Trophoblast cell (in vitro differentiated cells and primary cell): ENCODE measurements at regions not wholly inside any gene's neighbourhood (a gene's known extent, or its start where the extent isn't known, plus 50 kb on each side); places are given as distances from the start of the nearest gene placed in this dataset.

Source experiments
- DNase-seq, 2 donors: peaks; one replicate each; pipeline ENCODE4 v3.0.0-alpha.2; 2016
- H2AFZ ChIP-seq: 2 replicates; pipeline ENCODE4 v1.6.1; 2013; ENCODE audit warnings: low read length, moderate library complexity, mild to moderate bottlenecking; ENCODE audit not compliant: insufficient read depth, poor library complexity
- H2AK5ac ChIP-seq: 2 replicates; pipeline ENCODE4 v1.6.1; 2013; ENCODE audit warnings: mild to moderate bottlenecking, low read length
- H2BK120ac ChIP-seq: 2 replicates; pipeline ENCODE4 v1.6.1; 2013; ENCODE audit warnings: low read length, mild to moderate bottlenecking, moderate library complexity; ENCODE audit not compliant: insufficient read depth, poor library complexity
- H2BK12ac ChIP-seq: 2 replicates; pipeline ENCODE4 v1.6.1; 2013; ENCODE audit warnings: mild to moderate bottlenecking, low read length, moderate library complexity
- H2BK5ac ChIP-seq: 2 replicates; pipeline ENCODE4 v1.6.1; 2013; ENCODE audit warnings: low read length, low read depth, moderate library complexity, mild to moderate bottlenecking; ENCODE audit not compliant: poor library complexity
- H3K14ac ChIP-seq: 2 replicates; pipeline ENCODE4 v1.6.1; 2013; ENCODE audit warnings: mild to moderate bottlenecking, low read length
- H3K18ac ChIP-seq: 2 replicates; pipeline ENCODE4 v1.6.1; 2013; ENCODE audit warnings: mild to moderate bottlenecking, low read length
- H3K23ac ChIP-seq: 2 replicates; pipeline ENCODE4 v1.6.1; 2013; ENCODE audit warnings: low read length
- H3K27ac ChIP-seq: 2 replicates; pipeline ENCODE4 v1.5.1; 2013; ENCODE audit warnings: low read depth, mild to moderate bottlenecking, inconsistent platforms, low read length, moderate library complexity
- H3K27me3 ChIP-seq: 2 replicates; pipeline ENCODE4 v1.6.1; 2013; ENCODE audit warnings: inconsistent platforms, mild to moderate bottlenecking, low read length, moderate library complexity; ENCODE audit not compliant: insufficient read depth
- H3K36me3 ChIP-seq, 2 experiments: 1 replicate in 1 of 2; 2 replicates in 1 of 2; pipeline ENCODE4 v1.6.1; 2013; ENCODE audit warnings: low read length in 2 of 2, mild to moderate bottlenecking in 2 of 2, moderate library complexity in 1 of 2; ENCODE audit not compliant: insufficient read depth in 2 of 2, control insufficient read depth in 1 of 2
- H3K4ac ChIP-seq: 2 replicates; pipeline ENCODE4 v1.6.1; 2013; ENCODE audit warnings: low read depth, mild to moderate bottlenecking, low read length, moderate library complexity
- H3K4me1 ChIP-seq, 2 experiments: 1 replicate in 1 of 2; 2 replicates in 1 of 2; pipeline ENCODE4 v1.6.1; 2013; ENCODE audit warnings: low read length in 2 of 2, mild to moderate bottlenecking in 2 of 2, moderate library complexity in 1 of 2; ENCODE audit not compliant: insufficient read depth in 2 of 2, control insufficient read depth in 1 of 2
- H3K4me2 ChIP-seq: 2 replicates; pipeline ENCODE4 v1.6.1; 2013; ENCODE audit warnings: inconsistent platforms, mild to moderate bottlenecking, low read length, moderate library complexity
- H3K4me3 ChIP-seq: 2 replicates; pipeline ENCODE4 v1.5.1; 2013; ENCODE audit warnings: mild to moderate bottlenecking, low read depth, low read length, inconsistent platforms
- H3K79me1 ChIP-seq: one replicate; pipeline ENCODE4 v1.6.1; 2013; ENCODE audit warnings: low read length
- H3K79me2 ChIP-seq: 2 replicates; pipeline ENCODE4 v1.6.1; 2013; ENCODE audit warnings: low read length, mild to moderate bottlenecking; ENCODE audit not compliant: control insufficient read depth, insufficient read depth, poor library complexity
- H3K9ac ChIP-seq: 2 replicates; pipeline ENCODE4 v1.6.1; 2013; ENCODE audit warnings: mild to moderate bottlenecking, low read length
- H3K9me3 ChIP-seq: 2 replicates; pipeline ENCODE4 v1.6.1; 2013; ENCODE audit warnings: low read depth, mild to moderate bottlenecking, control low read depth, inconsistent platforms, low read length; ENCODE audit not compliant: insufficient read depth
- H4K12ac ChIP-seq: 2 replicates; pipeline ENCODE4 v1.6.1; 2013; ENCODE audit warnings: low read depth, mild to moderate bottlenecking, low read length, moderate library complexity
- H4K8ac ChIP-seq: 2 replicates; pipeline ENCODE4 v1.6.1; 2013; ENCODE audit warnings: low read depth, mild to moderate bottlenecking, low read length, moderate library complexity
- H4K91ac ChIP-seq: one replicate; pipeline ENCODE4 v1.6.1; 2013; ENCODE audit warnings: low read depth, mild to moderate bottlenecking, low read length, moderate library complexity
- WGBS: extraction: QIAGEN DNeasy Blood & Tissue Kit; methylation state at CpG from one replicate; pipeline ENCODE4 v1.1.7; 2013; ENCODE audit warnings: missing lambda C conversion rate; ENCODE audit not compliant: insufficient read length, insufficient coverage; ENCODE audit errors: extremely low coverage; 5-methylcytosine and 5-hydroxymethylcytosine counted together

GRCh38 chr6:137804637-137805036 is 62.4 kb upstream of the TNFAIP3 start:
- peaks cover 8 to 9% of the 10 kb centered on the region in 2 experiments for H3K4me1 ChIP-seq
- no peak overlapping the region for H2AK5ac ChIP-seq
- no peak for DNase-seq
- H2BK12ac ChIP-seq, result no peak overlapping the region
- no peak overlapping the region for H3K18ac ChIP-seq
- H3K4me2 ChIP-seq, result no peak overlapping the region
- WGBS, result no CpG with 5 or more reads among the region's 2 CpGs
- no peaks in the 10 kb centered on the region for H3K79me2 ChIP-seq
- H2BK5ac ChIP-seq, result no peak overlapping the region
- no peak overlapping the region for H4K8ac ChIP-seq
- H4K91ac ChIP-seq, result no peak overlapping the region
- H4K12ac ChIP-seq, result no peak overlapping the region
- no peak overlapping the region for H3K23ac ChIP-seq
- peaks cover 4% of the 10 kb centered on the region for H3K79me1 ChIP-seq
- no peak overlapping the region for H2BK120ac ChIP-seq
- H3K36me3 ChIP-seq, result no peaks in the 10 kb centered on the region
- H3K9ac ChIP-seq, result no peak overlapping the region
- no peak overlapping the region for H3K27ac ChIP-seq
- H3K27me3 ChIP-seq, result no peaks in the 10 kb centered on the region
- H3K9me3 ChIP-seq, result no peaks in the 10 kb centered on the region
- H3K4ac ChIP-seq, result no peak overlapping the region
- H2AFZ ChIP-seq, result no peak overlapping the region
- H3K14ac ChIP-seq, result no peak overlapping the region
- H3K4me3 ChIP-seq, result no peak overlapping the region

- Histone ChIP-seq H3K4me1 (peaks cover 8 to 9% of the 10 kb centered on the region in 2 experiments), H2BK12ac (no peak overlapping the region), H3K79me1 (peaks cover 4% of the 10 kb centered on the region), H4K91ac (no peak overlapping the region), H3K14ac (no peak overlapping the region), H3K4me3 (no peak overlapping the region), H2BK120ac (no peak overlapping the region), H3K23ac (no peak overlapping the region), H3K4ac (no peak overlapping the region), H3K79me2 (no peaks in the 10 kb centered on the region), H3K27me3 (no peaks in the 10 kb centered on the region), H3K4me2 (no peak overlapping the region), H3K36me3 (no peaks in the 10 kb centered on the region), H3K27ac (no peak overlapping the region), H2AFZ (no peak overlapping the region), H3K9me3 (no peaks in the 10 kb centered on the region), H2BK5ac (no peak overlapping the region), H2AK5ac (no peak overlapping the region), H4K12ac (no peak overlapping the region), H3K9ac (no peak overlapping the region), H3K18ac (no peak overlapping the region), H4K8ac (no peak overlapping the region)
- no CpG with 5 or more reads among the region's 7 CpGs for WGBS
- DNase-seq, result no peak
Measured at GRCh38 chr6:137805622-137806021, 61.4 kb upstream of the TNFAIP3 start.

GRCh38 chr6:137806914-137807682 is 60.0 kb upstream of the TNFAIP3 start:
- no peak overlapping the region for H4K91ac ChIP-seq
- DNase-seq, result no peak
- H3K79me1 ChIP-seq, result peaks cover 4% of the 10 kb centered on the region
- no peak overlapping the region for H2BK120ac ChIP-seq
- no peak overlapping the region for H2AFZ ChIP-seq
- no CpG with 5 or more reads among the region's 5 CpGs for WGBS
- H4K8ac ChIP-seq, result no peak overlapping the region
- H3K9ac ChIP-seq, result no peak overlapping the region
- H3K4me2 ChIP-seq, result no peak overlapping the region
- no peak overlapping the region for H2BK5ac ChIP-seq
- H3K14ac ChIP-seq, result no peak overlapping the region
- H3K4ac ChIP-seq, result no peak overlapping the region
- no peaks in the 10 kb centered on the region for H3K9me3 ChIP-seq
- no peak overlapping the region for H3K4me3 ChIP-seq
- no peak overlapping the region for H3K18ac ChIP-seq
- no peaks in the 10 kb centered on the region for H3K79me2 ChIP-seq
- no peak overlapping the region for H2BK12ac ChIP-seq
- H3K27ac ChIP-seq, result no peak overlapping the region
- peaks cover 8% of the 10 kb centered on the region in 2 experiments for H3K4me1 ChIP-seq
- no peak overlapping the region for H3K23ac ChIP-seq
- H3K36me3 ChIP-seq, result no peaks in the 10 kb centered on the region
- H2AK5ac ChIP-seq, result no peak overlapping the region
- no peaks in the 10 kb centered on the region for H3K27me3 ChIP-seq
- H4K12ac ChIP-seq, result no peak overlapping the region

GRCh38 chr6:137808191-137808590 is 58.9 kb upstream of the TNFAIP3 start:
- no peaks in the 10 kb centered on the region for H3K27me3 ChIP-seq
- H3K9me3 ChIP-seq, result no peaks in the 10 kb centered on the region
- H3K4me3 ChIP-seq, result no peak overlapping the region
- no peak overlapping the region for H3K4ac ChIP-seq
- no peak overlapping the region for H3K9ac ChIP-seq
- DNase-seq, result no peak
- no peak overlapping the region for H3K27ac ChIP-seq
- H3K4me2 ChIP-seq, result no peak overlapping the region
- H2BK12ac ChIP-seq, result no peak overlapping the region
- H3K79me2 ChIP-seq, result no peaks in the 10 kb centered on the region
- no peak overlapping the region for H2AK5ac ChIP-seq
- H3K23ac ChIP-seq, result no peak overlapping the region
- H3K36me3 ChIP-seq, result no peaks in the 10 kb centered on the region
- no peak overlapping the region for H4K8ac ChIP-seq
- H4K91ac ChIP-seq, result no peak overlapping the region
- H3K14ac ChIP-seq, result no peak overlapping the region
- no peak overlapping the region for H2BK120ac ChIP-seq
- H3K79me1 ChIP-seq, result peaks cover 4% of the 10 kb centered on the region
- H2AFZ ChIP-seq, result no peak overlapping the region
- H2BK5ac ChIP-seq, result no peak overlapping the region
- peaks cover 8% of the 10 kb centered on the region in 2 experiments for H3K4me1 ChIP-seq
- no peak overlapping the region for H3K18ac ChIP-seq
- H4K12ac ChIP-seq, result no peak overlapping the region
